EL (cell line): ENCODE measurements at regions not wholly inside any gene's neighbourhood (a gene's known extent, or its start where the extent isn't known, plus 50 kb on each side); places are given as distances from the start of the nearest gene placed in this dataset.
A peak's percentile ranks its signal among the peaks of the same experiment; 100 is the strongest.

ENCODE experiments used
- DNase-seq: peaks from one replicate; pipeline ENCODE4 v3.0.0-alpha.2; 2016

- no peak for DNase-seq
Observed at GRCh38 chr16:73738266-73738665, 558.3 kb upstream of the PSMD7 start.

- no peak for DNase-seq
Observed at GRCh38 chr16:73737637-73738036, 559.0 kb upstream of the PSMD7 start.

- no peak for DNase-seq
Observed at GRCh38 chr16:73735954-73736353, 560.7 kb upstream of the PSMD7 start.

- DNase-seq: peak; percentile 56
Observed at GRCh38 chr16:73735018-73735417, 561.6 kb upstream of the PSMD7 start.

- no peak for DNase-seq
Observed at GRCh38 chr16:73732681-73733080, 563.9 kb upstream of the PSMD7 start.

- no peak for DNase-seq
Observed at GRCh38 chr16:73732143-73732542, 564.5 kb upstream of the PSMD7 start.

GRCh38 chr16:73730481-73731090 lies 566.0 kb upstream of the PSMD7 start:
- DNase-seq: no peak

GRCh38 chr16:73725156-73725555 lies 571.5 kb upstream of the PSMD7 start:
- no peak for DNase-seq

GRCh38 chr16:73724503-73724902 lies 572.1 kb upstream of the PSMD7 start:
- DNase-seq: no peak

- no peak for DNase-seq
Observed at GRCh38 chr16:73717266-73717974, 579.2 kb upstream of the PSMD7 start.

- no peak for DNase-seq
Observed at GRCh38 chr16:73714976-73715375, 581.6 kb upstream of the PSMD7 start.

- peak; percentile 30 for DNase-seq
Observed at GRCh38 chr16:73713778-73714495, 582.7 kb upstream of the PSMD7 start.

GRCh38 chr16:73713251-73713650 lies 583.4 kb upstream of the PSMD7 start:
- DNase-seq: no peak

GRCh38 chr16:73711406-73712080 lies 585.1 kb upstream of the PSMD7 start:
- no peak for DNase-seq

- no peak for DNase-seq
Observed at GRCh38 chr16:73710526-73710925, 586.1 kb upstream of the PSMD7 start.

GRCh38 chr16:73707863-73708262 lies 588.8 kb upstream of the PSMD7 start:
- no peak for DNase-seq

GRCh38 chr16:73703891-73704290 lies 592.7 kb upstream of the PSMD7 start:
- DNase-seq: no peak

GRCh38 chr16:73697336-73697735 lies 599.3 kb upstream of the PSMD7 start:
- no peak for DNase-seq

- no peak for DNase-seq
Observed at GRCh38 chr16:73692861-73693260, 603.8 kb upstream of the PSMD7 start.

GRCh38 chr16:73683804-73684203 lies 612.8 kb upstream of the PSMD7 start:
- DNase-seq: no peak

GRCh38 chr16:73672135-73672534 lies 624.2 kb upstream of the ZFHX3 start:
- no peak for DNase-seq

- no peak for DNase-seq
Observed at GRCh38 chr16:73670836-73671820, 623.2 kb upstream of the ZFHX3 start.
